ENCODE measurements at regions not wholly inside any gene's neighbourhood (a gene's known extent, or its start where the extent isn't known, plus 50 kb on each side); places are given as distances from the start of the nearest gene placed in this dataset.

DNA sequence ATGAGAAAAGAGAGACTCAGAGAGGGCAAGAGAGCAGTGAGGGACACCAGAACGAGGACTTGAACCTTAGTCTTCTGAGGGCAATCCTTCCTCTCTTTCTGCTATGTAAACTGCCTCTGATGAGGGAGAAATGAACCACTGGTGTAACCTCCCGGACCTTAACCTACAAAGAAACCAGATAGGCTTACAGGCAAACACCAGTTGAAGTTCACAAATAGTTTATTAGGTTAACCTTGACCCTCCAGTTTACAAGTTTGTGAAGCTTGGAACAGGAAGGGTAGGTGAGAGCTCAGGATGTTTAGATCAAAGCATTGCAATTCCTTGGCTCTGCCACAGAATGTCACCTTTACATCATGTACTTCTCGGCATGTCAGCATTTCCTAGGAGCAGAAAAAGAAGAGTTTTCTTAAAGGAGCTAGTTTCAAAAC, 486.4 kb upstream of the SPRED2 start (continued):
- TF ChIP-seq STAG1 (CRISPR knock-in tag; IDR thresholded peaks at IDR 0.05) (peak; percentile 67), GTF3A (CRISPR knock-in tag; conservative IDR thresholded peaks at IDR 0.05) (no peak), ZNF780A (CRISPR knock-in tag; IDR thresholded peaks at IDR 0.05) (no peak), MEIS1 (CRISPR knock-in tag; IDR thresholded peaks at IDR 0.05; ENCODE audit: borderline replicate concordance) (no peak), KDM5A (IDR thresholded peaks at IDR 0.05; ENCODE audit: borderline replicate concordance, low read length) (no peak), ZSCAN12 (CRISPR knock-in tag; IDR thresholded peaks at IDR 0.05) (no peak), ZBTB7B (CRISPR knock-in tag; IDR thresholded peaks at IDR 0.05) (0 out of 2 replicates have a peak, but pooled peaks have one; percentile 32), NR2F2 (IDR thresholded peaks at IDR 0.05; ENCODE audit: borderline replicate concordance, low read depth) (peak; percentile 93), CEBPB (IDR thresholded peaks at IDR 0.05; ENCODE audit: borderline replicate concordance, low read depth, low read length) (no peak), FOXA3 (CRISPR knock-in tag; IDR thresholded peaks at IDR 0.05) (peak; percentile 90), MYNN (CRISPR knock-in tag; IDR thresholded peaks at IDR 0.05; ENCODE audit: low read depth) (no peak), ZBTB42 (CRISPR knock-in tag; IDR thresholded peaks at IDR 0.05) (no peak), NFIC (IDR thresholded peaks at IDR 0.05; ENCODE audit: low read length) (peak; percentile 66; the same call in 1 of the 2 replicates), HOXA9 (CRISPR knock-in tag; IDR thresholded peaks at IDR 0.05; ENCODE audit: borderline replicate concordance) (no peak), SSRP1 (CRISPR knock-in tag; IDR thresholded peaks at IDR 0.05) (no peak), MED13 (CRISPR knock-in tag; IDR thresholded peaks at IDR 0.05) (no peak), SRSF1 (optimal IDR thresholded peaks at IDR 0.05; ENCODE audit: low read depth, low read length) (no peak), ZNF326 (CRISPR knock-in tag; IDR thresholded peaks at IDR 0.05; ENCODE audit: borderline replicate concordance) (no peak), ZMYM4 (CRISPR knock-in tag; IDR thresholded peaks at IDR 0.05) (peak; percentile 84), RAD21 (CRISPR knock-in tag; IDR thresholded peaks at IDR 0.05) (no peak), ZNF382 (CRISPR knock-in tag; IDR thresholded peaks at IDR 0.05; ENCODE audit: borderline replicate concordance) (no peak), ZBTB21 (CRISPR knock-in tag; IDR thresholded peaks at IDR 0.05) (no peak), POLR2A (IDR thresholded peaks at IDR 0.05; ENCODE audit: insufficient read depth in 1 of 2, low read depth in 2 of 2, low read length in 2 of 2) (no peak)
- TF ChIP-seq, protein P1, sequence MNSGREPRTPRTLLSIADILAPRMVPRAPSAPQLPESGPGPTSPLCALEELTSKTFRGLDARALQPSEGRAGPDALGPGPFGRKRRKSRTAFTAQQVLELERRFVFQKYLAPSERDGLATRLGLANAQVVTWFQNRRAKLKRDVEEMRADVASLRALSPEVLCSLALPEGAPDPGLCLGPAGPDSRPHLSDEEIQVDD (CRISPR knock-in tag; IDR thresholded peaks at IDR 0.05; ENCODE audit: borderline replicate concordance) = no peak
- TF ChIP-seq, protein P2, sequence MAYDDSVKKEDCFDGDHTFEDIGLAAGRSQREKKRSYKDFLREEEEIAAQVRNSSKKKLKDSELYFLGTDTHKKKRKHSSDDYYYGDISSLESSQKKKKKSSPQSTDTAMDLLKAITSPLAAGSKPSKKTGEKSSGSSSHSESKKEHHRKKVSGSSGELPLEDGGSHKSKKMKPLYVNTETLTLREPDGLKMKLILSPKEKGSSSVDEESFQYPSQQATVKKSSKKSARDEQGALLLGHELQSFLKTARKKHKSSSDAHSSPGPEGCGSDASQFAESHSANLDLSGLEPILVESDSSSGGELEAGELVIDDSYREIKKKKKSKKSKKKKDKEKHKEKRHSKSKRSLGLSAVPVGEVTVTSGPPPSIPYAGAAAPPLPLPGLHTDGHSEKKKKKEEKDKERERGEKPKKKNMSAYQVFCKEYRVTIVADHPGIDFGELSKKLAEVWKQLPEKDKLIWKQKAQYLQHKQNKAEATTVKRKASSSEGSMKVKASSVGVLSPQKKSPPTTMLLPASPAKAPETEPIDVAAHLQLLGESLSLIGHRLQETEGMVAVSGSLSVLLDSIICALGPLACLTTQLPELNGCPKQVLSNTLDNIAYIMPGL (CRISPR knock-in tag; IDR thresholded peaks at IDR 0.05; ENCODE audit: borderline replicate concordance in 1 of 2, low read depth in 1 of 2) = no peak
- TF ChIP-seq, protein P3, sequence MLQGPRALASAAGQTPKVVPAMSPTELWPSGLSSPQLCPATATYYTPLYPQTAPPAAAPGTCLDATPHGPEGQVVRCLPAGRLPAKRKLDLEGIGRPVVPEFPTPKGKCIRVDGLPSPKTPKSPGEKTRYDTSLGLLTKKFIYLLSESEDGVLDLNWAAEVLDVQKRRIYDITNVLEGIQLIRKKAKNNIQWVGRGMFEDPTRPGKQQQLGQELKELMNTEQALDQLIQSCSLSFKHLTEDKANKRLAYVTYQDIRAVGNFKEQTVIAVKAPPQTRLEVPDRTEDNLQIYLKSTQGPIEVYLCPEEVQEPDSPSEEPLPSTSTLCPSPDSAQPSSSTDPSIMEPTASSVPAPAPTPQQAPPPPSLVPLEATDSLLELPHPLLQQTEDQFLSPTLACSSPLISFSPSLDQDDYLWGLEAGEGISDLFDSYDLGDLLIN (CRISPR knock-in tag; IDR thresholded peaks at IDR 0.05; ENCODE audit: borderline replicate concordance) = no peak
- TF ChIP-seq, protein P4, sequence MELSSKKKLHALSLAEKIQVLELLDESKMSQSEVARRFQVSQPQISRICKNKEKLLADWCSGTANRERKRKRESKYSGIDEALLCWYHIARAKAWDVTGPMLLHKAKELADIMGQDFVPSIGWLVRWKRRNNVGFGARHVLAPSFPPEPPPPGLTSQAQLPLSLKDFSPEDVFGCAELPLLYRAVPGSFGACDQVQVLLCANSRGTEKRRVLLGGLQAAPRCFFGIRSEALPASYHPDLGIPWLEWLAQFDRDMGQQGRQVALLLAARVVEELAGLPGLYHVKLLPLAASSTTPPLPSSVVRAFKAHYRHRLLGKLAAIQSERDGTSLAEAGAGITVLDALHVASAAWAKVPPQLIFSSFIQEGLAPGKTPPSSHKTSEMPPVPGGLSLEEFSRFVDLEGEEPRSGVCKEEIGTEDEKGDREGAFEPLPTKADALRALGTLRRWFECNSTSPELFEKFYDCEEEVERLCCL (CRISPR knock-in tag; IDR thresholded peaks at IDR 0.05; ENCODE audit: borderline replicate concordance) = no peak
